IMR-90 (cell line): ENCODE measurements at regions not wholly inside any gene's neighbourhood (a gene's known extent, or its start where the extent isn't known, plus 50 kb on each side); places are given as distances from the start of the nearest gene placed in this dataset.

Experiments
- ATAC-seq: fragments of 200-7000 bp; cut with Tn5 transposase; 2 replicates; pipeline ENCODE4 v1.9.1; 2020; ENCODE audit warnings: low read depth, mild to moderate bottlenecking, moderate library complexity
- BruUV-seq: library from RNA; stranded (reverse); fragments of 400-500 nt; replicated peaks from 2 replicates; lab custom pipeline; 2021; lab: Mats Ljungman, UMichigan
- CTCF ChIA-PET: fragments of 300-600 bp; formaldehyde crosslinking; extraction: SDS; loops from one replicate; lab custom pipeline; 2021; ENCODE audit warnings: antibody characterized with exemption; lab: Yijun Ruan, JAX
- POLR2A ChIA-PET: fragments of 300-600 bp; sonication (Branson Sonifier 250); formaldehyde crosslinking; loops from one replicate; lab custom pipeline; 2022; ENCODE audit warnings: antibody characterized with exemption; ENCODE audit not compliant: unreplicated experiment; lab: Charles Lee
- DNase-seq: peaks from one replicate; pipeline ENCODE4 v3.0.0; 2013
- H2AFZ ChIP-seq: replicated peaks from 2 replicates; pipeline ENCODE3; 2013; ENCODE audit warnings: low read length, mild to moderate bottlenecking; ENCODE audit not compliant: poor library complexity
- H2AK5ac ChIP-seq: 2 replicates; pipeline ENCODE4 v1.6.1; 2013; ENCODE audit warnings: low read depth, low read length, inconsistent platforms
- H2AK9ac ChIP-seq: replicated peaks from 2 replicates; pipeline ENCODE3; 2013; ENCODE audit warnings: mild to moderate bottlenecking, low read depth, low read length, moderate library complexity; ENCODE audit not compliant: poor library complexity
- H2BK120ac ChIP-seq: 2 replicates; pipeline ENCODE4 v1.6.1; 2013; ENCODE audit warnings: low read depth, low read length, inconsistent platforms
- H2BK15ac ChIP-seq: 3 replicates; pipeline ENCODE4 v1.6.1; 2013; ENCODE audit warnings: low read depth, low read length, inconsistent platforms
- H2BK20ac ChIP-seq: 2 replicates; pipeline ENCODE4 v1.6.1; 2013; ENCODE audit warnings: low read depth, mild to moderate bottlenecking, inconsistent platforms, low read length, moderate library complexity
- H2BK5ac ChIP-seq: 2 replicates; pipeline ENCODE4 v1.6.1; 2013; ENCODE audit warnings: mild to moderate bottlenecking, low read depth, low read length, inconsistent platforms; ENCODE audit not compliant: poor library complexity, severe bottlenecking
- H3K14ac ChIP-seq: replicated peaks from 2 replicates; pipeline ENCODE4 v1.6.1; 2013; ENCODE audit warnings: low read depth, low read length, inconsistent platforms
- H3K18ac ChIP-seq: 2 replicates; pipeline ENCODE4 v1.6.1; 2013; ENCODE audit warnings: low read depth, low read length, control low read depth
- H3K23ac ChIP-seq: 2 replicates; pipeline ENCODE4 v1.6.1; 2013; ENCODE audit warnings: low read depth, low read length, inconsistent platforms
- H3K27ac ChIP-seq: 2 replicates; pipeline ENCODE4 v1.5.1; 2013; ENCODE audit warnings: mild to moderate bottlenecking, control low read depth, low read length; ENCODE audit not compliant: insufficient read depth
- H3K27me3 ChIP-seq: 2 replicates; pipeline ENCODE4 v1.6.1; 2013; ENCODE audit warnings: low read length; ENCODE audit not compliant: control insufficient read depth, insufficient read depth
- H3K36me3 ChIP-seq: 2 replicates; pipeline ENCODE4 v1.6.1; 2013; ENCODE audit warnings: low read length, mixed read lengths; ENCODE audit not compliant: control insufficient read depth, insufficient read depth
- H3K4ac ChIP-seq: 2 replicates; pipeline ENCODE4 v1.6.1; 2013; ENCODE audit warnings: low read depth, low read length, inconsistent platforms
- H3K4me1 ChIP-seq: 2 replicates; pipeline ENCODE4 v1.6.1; 2013; ENCODE audit warnings: low read length, mixed read lengths; ENCODE audit not compliant: control insufficient read depth, insufficient read depth
- H3K4me2 ChIP-seq: 2 replicates; pipeline ENCODE4 v1.6.1; 2013; ENCODE audit warnings: low read depth, mild to moderate bottlenecking, control low read depth, low read length, moderate library complexity
- H3K4me3 ChIP-seq: 2 replicates; pipeline ENCODE4 v1.5.1; 2013; ENCODE audit warnings: low read depth, mild to moderate bottlenecking, control low read depth, low read length, moderate library complexity; ENCODE audit not compliant: insufficient read depth
- H3K56ac ChIP-seq: 2 replicates; pipeline ENCODE4 v1.6.1; 2013; ENCODE audit warnings: low read length, inconsistent platforms; ENCODE audit not compliant: insufficient read depth; ENCODE audit errors: extremely low read depth
- H3K79me1 ChIP-seq, 2 experiments: 2 replicates each; pipeline ENCODE4 v1.6.1; 2013; ENCODE audit warnings: low read length in 2 of 2, inconsistent platforms in 1 of 2, low read depth in 1 of 2
- H3K9ac ChIP-seq: 2 replicates; pipeline ENCODE4 v1.6.1; 2013; ENCODE audit warnings: low read depth, low read length, control low read depth
- H3K9me1 ChIP-seq: 2 replicates; pipeline ENCODE4 v1.6.1; 2013; ENCODE audit warnings: low read length, inconsistent platforms; ENCODE audit not compliant: insufficient read depth
- H3K9me3 ChIP-seq: 2 replicates; pipeline ENCODE4 v1.6.1; 2013; ENCODE audit warnings: low read length; ENCODE audit not compliant: control insufficient read depth, insufficient read depth
- H4K20me1 ChIP-seq: 2 replicates; pipeline ENCODE4 v1.6.1; 2013; ENCODE audit warnings: low read length, inconsistent platforms; ENCODE audit not compliant: insufficient read depth
- H4K5ac ChIP-seq: 2 replicates; pipeline ENCODE4 v1.6.1; 2013; ENCODE audit warnings: mild to moderate bottlenecking, low read depth, low read length, control low read depth
- H4K8ac ChIP-seq, 2 experiments: 2 replicates each; pipeline ENCODE4 v1.6.1; 2013; ENCODE audit warnings: low read depth in 2 of 2, low read length in 2 of 2, control low read depth in 1 of 2, inconsistent platforms in 1 of 2
- H4K91ac ChIP-seq: 2 replicates; pipeline ENCODE4 v1.6.1; 2013; ENCODE audit warnings: low read depth, low read length, inconsistent platforms; ENCODE audit not compliant: insufficient read depth
- CHD1 ChIP-seq: IDR thresholded peaks from 2 replicates; pipeline ENCODE4 v1.6.1; 2012; ENCODE audit warnings: low read depth, low read length, improper control_type of control experiment
- FOS ChIP-seq: fragments of 150-350 bp; IDR thresholded peaks from 2 replicates; pipeline ENCODE4 v1.6.1; 2016; ENCODE audit warnings: low read depth, low read length
- MAFK ChIP-seq: IDR thresholded peaks from 2 replicates; pipeline ENCODE4 v1.6.1; 2012; ENCODE audit warnings: low read depth, low read length, improper control_type of control experiment
- SMC3 ChIP-seq: fragments of 150-350 bp; IDR thresholded peaks from 2 replicates; pipeline ENCODE4 v1.6.1; 2016; ENCODE audit warnings: low read depth, mild to moderate bottlenecking, antibody characterized with exemption, low read length, moderate library complexity
- WGBS, 2 experiments: methylation state at CpG; one replicate each; pipeline versions ENCODE4 v1.1.5 to v1.1.7; 2013; ENCODE audit warnings: missing lambda C conversion rate in 2 of 2; ENCODE audit not compliant: insufficient read length in 1 of 2; ENCODE audit errors: extremely low coverage in 2 of 2; 5-methylcytosine and 5-hydroxymethylcytosine counted together
- dilution Hi-C: fragments of 300-500 bp; cut with HindIII; formaldehyde crosslinking; loops from one replicate; pipeline ENCODE4 v1.14.3; 2018; ENCODE audit warnings: low sequenced_read_pairs; ENCODE audit not compliant: unreplicated experiment
- in situ Hi-C: fragments of 300-500 bp; cut with MboI; formaldehyde crosslinking; loops from 3 replicates; pipeline ENCODE4 v1.14.3; 2019; ENCODE audit warnings: low sequenced_read_pairs, inconsistent platforms, mixed read lengths
- intact Hi-C: fragments of 100-400 bp; cut with micrococcal nuclease; formaldehyde crosslinking; loops from 2 replicates; pipeline ENCODE4 v1.10.0; 2022

GRCh38 chr17:77838748-77839697 is 119.5 kb upstream of the TNRC6C start:
- dilution Hi-C loops (no loop called here), in situ Hi-C loops (no loop called here), intact Hi-C loops (no loop called here)
- TF ChIP-seq SMC3 (no peak), FOS (no peak), CHD1 (no peak), MAFK (0 out of 2 replicates have a peak, but pooled peaks have one; percentile 13)
- no peak overlapping the region for H2AFZ ChIP-seq
- H4K8ac ChIP-seq = no peak overlapping the region
- no peaks in the 10 kb centered on the region for H3K9me1 ChIP-seq
- no TSS peak for BruUV-seq
- no peak overlapping the region for H2BK15ac ChIP-seq
- no peak for ATAC-seq
- no peak overlapping the region for H3K23ac ChIP-seq
- 82% methylated on average over 13 of the region's 23 CpGs; no CpG with 5 or more reads in 1 of the 2 experiments for WGBS, 2 experiments
- H4K20me1 ChIP-seq = no peaks in the 10 kb centered on the region
- no peaks in the 10 kb centered on the region for H3K79me1 ChIP-seq
- no peak for DNase-seq
- H3K27ac ChIP-seq = no peak overlapping the region
- ChIA-PET POLR2A (no interaction called here), CTCF (no interaction called here)
- H3K4me1 ChIP-seq = peaks cover 8% of the 10 kb centered on the region
- H2AK9ac ChIP-seq = no peak overlapping the region
- H3K9me3 ChIP-seq = no peaks in the 10 kb centered on the region
- H4K91ac ChIP-seq = no peak overlapping the region
- H2AK5ac ChIP-seq = no peak overlapping the region
- no peak overlapping the region for H3K4ac ChIP-seq
- no peak overlapping the region for H3K56ac ChIP-seq
- no peak overlapping the region for H4K5ac ChIP-seq
- no peaks in the 10 kb centered on the region for H3K36me3 ChIP-seq
- H3K4me2 ChIP-seq = no peak overlapping the region
- H3K27me3 ChIP-seq = no peaks in the 10 kb centered on the region; the same call in none of the 2 replicates
- no peak overlapping the region for H3K18ac ChIP-seq
- no peak overlapping the region for H3K9ac ChIP-seq
- no peak overlapping the region for H2BK5ac ChIP-seq
- H2BK120ac ChIP-seq = no peak overlapping the region
- H2BK20ac ChIP-seq = no peak overlapping the region
- no peak overlapping the region for H3K14ac ChIP-seq
- no peak overlapping the region for H3K4me3 ChIP-seq
